GM13976 (cell line): ENCODE measurements at regions not wholly inside any gene's neighbourhood (a gene's known extent, or its start where the extent isn't known, plus 50 kb on each side); places are given as distances from the start of the nearest gene placed in this dataset.

Experiments used
- DNase-seq: peaks from one replicate; pipeline ENCODE4 v3.0.0; 2012; ENCODE audit warnings: low spot score
- CTCF ChIP-seq: IDR thresholded peaks from 2 replicates; pipeline ENCODE4 v1.5.1; 2012; ENCODE audit warnings: borderline replicate concordance, mild to moderate bottlenecking; ENCODE audit not compliant: insufficient read depth; ENCODE audit errors: extremely low read depth, missing control alignments, control extremely low read depth
- in situ Hi-C: fragments of 300-500 bp; cut with MboI; formaldehyde crosslinking; loops from one replicate; pipeline ENCODE4 v1.12.0; 2022; ENCODE audit warnings: low sequenced_read_pairs, mixed read lengths, inconsistent platforms; ENCODE audit not compliant: unreplicated experiment

GRCh38 chr13:82657471-82657870 is 1224.8 kb downstream of the SLITRK1 start:
- TF ChIP-seq CTCF = no peak
- no peak for DNase-seq
- in situ Hi-C loops = no loop called here

- in situ Hi-C loops = no loop called here
- no peak for TF ChIP-seq CTCF
- DNase-seq = no peak
Observed at GRCh38 chr13:82654861-82655855, 1227.1 kb downstream of the SLITRK1 start.

GRCh38 chr13:82654143-82654542 is 1228.1 kb downstream of the SLITRK1 start:
- no peak for DNase-seq
- in situ Hi-C loops = no loop called here
- no peak for TF ChIP-seq CTCF

- in situ Hi-C loops = no loop called here
- no peak for TF ChIP-seq CTCF
- DNase-seq = no peak
Observed at GRCh38 chr13:82647540-82647939, 1234.7 kb downstream of the SLITRK1 start.

- TF ChIP-seq CTCF = no peak
- no peak for DNase-seq
- in situ Hi-C loops = no loop called here
Observed at GRCh38 chr13:82636119-82636518, 1246.2 kb downstream of the SLITRK1 start.

DNA sequence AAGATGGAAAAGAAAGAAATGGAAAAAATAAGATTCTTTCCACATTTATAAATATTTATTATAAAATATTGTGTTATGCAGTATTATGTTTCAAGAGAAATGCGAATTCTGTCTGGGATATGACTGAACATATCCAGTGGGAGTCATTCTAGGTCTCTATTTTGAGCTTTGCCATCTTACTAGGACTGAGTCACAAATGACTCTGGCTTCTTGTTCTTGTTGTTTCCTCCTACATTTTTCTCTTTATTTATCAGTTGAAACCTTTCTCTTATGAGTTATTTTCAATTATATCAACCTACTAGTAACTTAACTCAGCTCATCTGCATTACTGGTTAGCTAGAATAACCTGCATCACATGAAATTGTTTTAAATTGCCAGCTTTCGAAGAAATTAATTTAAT is 1247.3 kb downstream of the SLITRK1 start:
- no peak for DNase-seq
- in situ Hi-C loops = no loop called here
- no peak for TF ChIP-seq CTCF
